ENCODE measurements at regions not wholly inside any gene's neighbourhood (a gene's known extent, or its start where the extent isn't known, plus 50 kb on each side); places are given as distances from the start of the nearest gene placed in this dataset.

DNA sequence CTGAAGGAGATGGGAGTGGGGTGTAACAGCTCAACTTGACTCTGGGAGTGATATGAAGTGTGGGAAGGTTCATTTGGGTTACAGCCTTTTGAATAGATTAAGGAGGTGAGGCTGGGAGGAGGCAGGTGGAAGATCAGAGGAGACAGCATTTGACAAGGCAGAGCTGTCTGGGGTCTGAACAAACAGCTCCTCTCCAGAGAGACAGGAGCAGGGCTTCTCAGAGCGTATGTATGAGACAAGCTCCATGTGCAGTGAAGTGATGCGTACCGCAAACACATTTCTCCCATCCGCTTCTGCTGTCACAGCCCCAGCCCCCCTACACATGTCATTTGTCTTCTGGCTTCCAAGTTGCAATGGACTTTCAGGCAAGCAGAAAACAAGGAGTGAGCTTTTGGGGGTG is 137.1 kb upstream of the E2F8 start:
- no peak for DNase-seq (ENCODE audit: low read depth)
- TF ChIP-seq, protein P1, sequence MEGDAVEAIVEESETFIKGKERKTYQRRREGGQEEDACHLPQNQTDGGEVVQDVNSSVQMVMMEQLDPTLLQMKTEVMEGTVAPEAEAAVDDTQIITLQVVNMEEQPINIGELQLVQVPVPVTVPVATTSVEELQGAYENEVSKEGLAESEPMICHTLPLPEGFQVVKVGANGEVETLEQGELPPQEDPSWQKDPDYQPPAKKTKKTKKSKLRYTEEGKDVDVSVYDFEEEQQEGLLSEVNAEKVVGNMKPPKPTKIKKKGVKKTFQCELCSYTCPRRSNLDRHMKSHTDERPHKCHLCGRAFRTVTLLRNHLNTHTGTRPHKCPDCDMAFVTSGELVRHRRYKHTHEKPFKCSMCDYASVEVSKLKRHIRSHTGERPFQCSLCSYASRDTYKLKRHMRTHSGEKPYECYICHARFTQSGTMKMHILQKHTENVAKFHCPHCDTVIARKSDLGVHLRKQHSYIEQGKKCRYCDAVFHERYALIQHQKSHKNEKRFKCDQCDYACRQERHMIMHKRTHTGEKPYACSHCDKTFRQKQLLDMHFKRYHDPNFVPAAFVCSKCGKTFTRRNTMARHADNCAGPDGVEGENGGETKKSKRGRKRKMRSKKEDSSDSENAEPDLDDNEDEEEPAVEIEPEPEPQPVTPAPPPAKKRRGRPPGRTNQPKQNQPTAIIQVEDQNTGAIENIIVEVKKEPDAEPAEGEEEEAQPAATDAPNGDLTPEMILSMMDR (conservative IDR thresholded peaks at IDR 0.05; ENCODE audit: low read depth, low read length): no peak
- H3K4me3 ChIP-seq (ENCODE audit: low read depth, low read length): no peak overlapping the region

DNA sequence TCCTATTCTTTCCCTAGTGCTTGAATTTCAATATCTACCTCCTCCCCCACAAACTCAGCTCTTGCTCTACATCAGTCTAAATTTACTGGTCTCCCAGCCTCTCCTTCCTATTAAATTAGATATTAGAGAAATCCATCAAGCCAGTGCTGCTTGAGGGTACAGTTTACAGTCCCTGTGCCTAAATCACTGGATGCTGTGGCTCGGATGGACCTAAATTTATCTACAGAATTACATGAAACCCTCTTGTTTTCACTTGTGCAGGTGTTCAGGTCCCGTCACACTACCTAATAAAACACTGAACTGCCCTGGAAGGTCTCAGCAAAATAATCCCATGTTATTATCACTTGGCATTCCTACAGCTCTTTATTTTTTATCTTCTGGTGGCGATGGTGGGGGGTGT is 134.7 kb upstream of the E2F8 start:
- DNase-seq (ENCODE audit: low read depth): no peak
- H3K4me3 ChIP-seq (ENCODE audit: low read depth, low read length): no peak overlapping the region
- TF ChIP-seq, protein P1 (conservative IDR thresholded peaks at IDR 0.05; ENCODE audit: low read depth, low read length): no peak

GRCh38 chr11:19374151-19374569 is 133.4 kb upstream of the E2F8 start:
- TF ChIP-seq, protein P1 (conservative IDR thresholded peaks at IDR 0.05; ENCODE audit: low read depth, low read length): no peak
- peak; percentile 83 for DNase-seq (ENCODE audit: low read depth)
- no peak overlapping the region for H3K4me3 ChIP-seq (ENCODE audit: low read depth, low read length)

DNA sequence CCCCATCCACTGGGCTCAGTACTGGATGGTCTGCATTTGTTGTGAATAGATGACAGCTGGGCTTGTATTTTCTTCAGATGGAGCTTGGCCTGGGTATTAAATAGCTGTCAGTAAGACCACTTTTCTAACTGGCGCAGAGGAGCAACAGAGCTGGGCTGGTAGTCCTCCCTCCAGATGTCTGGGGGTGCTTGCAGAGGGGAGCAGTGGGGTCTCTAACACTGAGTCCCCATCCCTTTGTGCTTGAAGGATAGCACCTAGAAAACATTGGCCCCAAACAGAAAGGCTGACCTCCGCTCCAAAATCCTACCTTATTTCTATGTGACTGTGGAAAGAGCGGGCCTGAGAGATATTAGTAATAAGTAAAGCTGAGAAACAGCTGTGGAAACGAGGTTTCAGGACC is 131.6 kb upstream of the E2F8 start:
- DNase-seq (ENCODE audit: low read depth): no peak
- TF ChIP-seq, protein P1 (conservative IDR thresholded peaks at IDR 0.05; ENCODE audit: low read depth, low read length): no peak
- H3K4me3 ChIP-seq (ENCODE audit: low read depth, low read length): no peak overlapping the region

DNA sequence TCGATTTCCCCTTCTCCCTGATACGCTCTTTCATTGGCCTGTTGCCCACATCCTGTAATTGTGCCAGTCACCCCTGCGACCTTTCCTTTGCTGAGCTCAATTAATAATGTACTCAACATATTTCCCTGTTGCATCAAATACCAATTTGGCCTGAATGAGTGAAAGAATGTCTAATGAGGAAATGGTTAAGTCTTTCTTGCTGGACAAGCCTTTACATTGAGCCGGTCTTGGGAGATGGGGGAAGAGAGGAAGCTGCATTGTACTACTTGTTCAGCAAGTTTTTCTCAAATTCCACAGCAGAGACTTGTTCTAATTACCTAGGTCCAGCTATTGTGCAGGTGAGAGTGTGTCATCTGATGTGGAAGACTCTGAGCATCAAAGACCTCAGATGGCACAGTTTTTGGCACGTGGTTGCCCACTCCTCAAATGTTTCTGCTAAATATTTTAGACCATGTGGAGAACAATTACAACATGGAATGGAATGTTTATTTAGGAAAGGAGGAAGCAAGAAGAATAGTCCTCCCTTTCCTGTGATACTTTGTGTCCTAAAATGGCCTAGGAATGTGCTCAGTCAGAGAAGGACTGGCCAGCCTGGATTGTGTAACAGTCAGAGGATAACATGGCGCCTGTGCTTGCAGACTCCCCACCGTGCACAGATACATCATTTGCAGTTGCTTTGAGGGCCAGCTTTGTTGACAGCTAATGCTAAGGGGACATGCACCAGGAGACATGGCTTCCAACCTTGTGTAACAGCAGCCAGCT is 129.5 kb upstream of the E2F8 start:
- no peak overlapping the region for H3K4me3 ChIP-seq (ENCODE audit: low read depth, low read length)
- peak; percentile 84 for DNase-seq (ENCODE audit: low read depth)
- TF ChIP-seq, protein P1 (conservative IDR thresholded peaks at IDR 0.05; ENCODE audit: low read depth, low read length): no peak

- H3K4me3 ChIP-seq (ENCODE audit: low read depth, low read length): no peak overlapping the region
- peak; percentile 62 for DNase-seq (ENCODE audit: low read depth)
- TF ChIP-seq, protein P1 (conservative IDR thresholded peaks at IDR 0.05; ENCODE audit: low read depth, low read length): no peak
Measured at GRCh38 chr11:19368726-19369375, 128.1 kb upstream of the E2F8 start.
